PC-9 (cell line): ENCODE measurements at regions not wholly inside any gene's neighbourhood (a gene's known extent, or its start where the extent isn't known, plus 50 kb on each side); places are given as distances from the start of the nearest gene placed in this dataset.

Experiments used
- BruUV-seq: library from RNA; stranded (reverse); fragments of 400-500 nt; replicated peaks from 2 replicates; lab custom pipeline; 2021; lab: Mats Ljungman, UMichigan
- CTCF ChIA-PET: fragments of 300-600 bp; sonication (Branson Sonifier 250); formaldehyde crosslinking; loops from one replicate; lab custom pipeline; 2022; ENCODE audit warnings: antibody characterized with exemption; lab: Charles Lee
- POLR2A ChIA-PET: fragments of 300-600 bp; sonication (Branson Sonifier 250); formaldehyde crosslinking; loops from one replicate; lab custom pipeline; 2022; ENCODE audit warnings: antibody characterized with exemption; ENCODE audit not compliant: unreplicated experiment; lab: Charles Lee
- DNase-seq, 2 experiments: peaks; one replicate each; pipeline versions ENCODE4 v3.0.0 to v3.0.0-alpha.2; 2015 to 2022; ENCODE audit warnings: mixed read lengths in 1 of 2
- H2AFZ ChIP-seq: fragments of 200-600 bp; sonication (generic); 2 replicates; pipeline ENCODE4 v1.8.1; 2017; ENCODE audit warnings: antibody characterized with exemption
- H3F3A ChIP-seq: fragments of 200-600 bp; sonication (generic); 2 replicates; pipeline ENCODE4 v1.8.1; 2017; ENCODE audit warnings: antibody characterized with exemption, mild to moderate bottlenecking, low read depth; ENCODE audit not compliant: insufficient read depth
- H3K27ac ChIP-seq: fragments of 200-600 bp; sonication (generic); 2 replicates; pipeline ENCODE4 v1.6.1; 2016; ENCODE audit warnings: mixed run types
- H3K27me3 ChIP-seq: fragments of 200-600 bp; sonication (generic); 2 replicates; pipeline ENCODE4 v1.6.1; 2016; ENCODE audit warnings: low read depth, mixed run types; ENCODE audit not compliant: insufficient read depth
- H3K36me3 ChIP-seq: fragments of 200-600 bp; sonication (generic); 2 replicates; pipeline ENCODE4 v1.6.1; 2016; ENCODE audit warnings: low read depth, mixed run types
- H3K4me1 ChIP-seq: fragments of 200-600 bp; sonication (generic); replicated peaks from 2 replicates; pipeline ENCODE4 v1.6.1; 2016; ENCODE audit warnings: mixed run types; ENCODE audit not compliant: insufficient read depth
- H3K4me2 ChIP-seq: fragments of 200-600 bp; sonication (generic); 2 replicates; pipeline ENCODE4 v1.6.1; 2017; ENCODE audit warnings: mixed run types
- H3K4me3 ChIP-seq: fragments of 200-600 bp; sonication (generic); 2 replicates; pipeline ENCODE4 v1.6.1; 2016; ENCODE audit warnings: mixed run types
- H3K79me2 ChIP-seq: fragments of 200-600 bp; sonication (generic); 2 replicates; pipeline ENCODE4 v1.6.1; 2017; ENCODE audit warnings: low read depth, mixed run types
- H3K9me2 ChIP-seq: fragments of 200-600 bp; sonication (generic); 2 replicates; pipeline ENCODE4 v1.8.1; 2017; ENCODE audit warnings: mild to moderate bottlenecking; ENCODE audit not compliant: insufficient read depth
- H3K9me3 ChIP-seq: fragments of 200-600 bp; sonication (generic); 2 replicates; pipeline ENCODE4 v1.8.1; 2016; ENCODE audit warnings: low read depth; ENCODE audit not compliant: insufficient read depth
- H4K20me1 ChIP-seq: fragments of 200-600 bp; sonication (generic); 2 replicates; pipeline ENCODE4 v1.8.1; 2017; ENCODE audit not compliant: insufficient read depth
- CTCF ChIP-seq: fragments of 200-600 bp; sonication (generic); conservative IDR thresholded peaks from 2 replicates; pipeline ENCODE4 v1.6.1; 2017; ENCODE audit warnings: mixed run types, antibody characterized with exemption, mild to moderate bottlenecking, moderate library complexity
- EZH2 ChIP-seq: fragments of 200-600 bp; sonication (generic); IDR thresholded peaks from 2 replicates; pipeline ENCODE4 v1.8.0; 2017; ENCODE audit warnings: antibody characterized with exemption, low read depth
- intact Hi-C: fragments of 100-400 bp; cut with micrococcal nuclease; formaldehyde crosslinking; loops from one replicate; pipeline ENCODE4 v1.10.0; 2022; ENCODE audit not compliant: unreplicated experiment

DNA sequence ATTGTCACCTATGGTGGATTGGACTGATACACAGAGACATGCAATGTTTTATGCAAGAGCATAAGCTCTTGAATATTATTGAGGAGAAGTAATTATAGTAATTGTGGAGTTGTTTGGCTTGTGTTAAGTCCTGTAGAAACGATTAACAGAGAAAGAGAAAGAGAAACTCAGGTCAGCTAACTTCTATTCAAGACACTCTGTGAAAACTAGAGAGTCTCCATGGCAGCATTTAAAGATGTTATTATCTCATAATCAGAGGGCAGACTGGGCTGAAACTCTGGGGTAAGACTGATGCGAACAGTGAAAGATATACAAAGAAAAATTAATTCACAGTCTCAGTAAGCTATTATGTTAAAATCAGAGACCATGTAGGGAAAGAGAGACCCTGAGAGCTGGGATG, 625.7 kb downstream of the FAT4 start:
- Histone ChIP-seq H3K9me2 (no peaks in the 10 kb centered on the region), H3K9me3 (no peaks in the 10 kb centered on the region; the same call in 1 of the 2 replicates), H4K20me1 (no peaks in the 10 kb centered on the region), H3K27me3 (no peaks in the 10 kb centered on the region), H3F3A (no peaks in the 10 kb centered on the region), H2AFZ (no peak overlapping the region), H3K27ac (no peak overlapping the region), H3K4me2 (no peak overlapping the region), H3K4me3 (no peak overlapping the region), H3K4me1 (no peaks in the 10 kb centered on the region), H3K36me3 (no peaks in the 10 kb centered on the region), H3K79me2 (no peaks in the 10 kb centered on the region)
- intact Hi-C loops, result no loop called here
- ChIA-PET CTCF (no interaction called here), POLR2A (no interaction called here)
- BruUV-seq, result no TSS peak
- no peak for TF ChIP-seq EZH2
- TF ChIP-seq CTCF, result no peak
- DNase-seq, result no peak

GRCh38 chr4:125944966-125945365, 630.2 kb downstream of the FAT4 start:
- CTCF ChIA-PET, result no interaction called here
- Histone ChIP-seq H3F3A (no peaks in the 10 kb centered on the region), H3K4me3 (no peak overlapping the region), H3K79me2 (no peaks in the 10 kb centered on the region), H2AFZ (no peak overlapping the region), H3K27ac (no peak overlapping the region), H3K4me1 (no peaks in the 10 kb centered on the region), H3K36me3 (no peaks in the 10 kb centered on the region), H3K27me3 (no peaks in the 10 kb centered on the region), H3K4me2 (no peak overlapping the region), H3K9me2 (no peaks in the 10 kb centered on the region), H3K9me3 (no peaks in the 10 kb centered on the region), H4K20me1 (no peaks in the 10 kb centered on the region)
- TF ChIP-seq CTCF, result no peak
- no peak for TF ChIP-seq EZH2
- BruUV-seq, result no TSS peak
- intact Hi-C loops, result no loop called here
- no peak for DNase-seq
- POLR2A ChIA-PET, result no interaction called here

DNA sequence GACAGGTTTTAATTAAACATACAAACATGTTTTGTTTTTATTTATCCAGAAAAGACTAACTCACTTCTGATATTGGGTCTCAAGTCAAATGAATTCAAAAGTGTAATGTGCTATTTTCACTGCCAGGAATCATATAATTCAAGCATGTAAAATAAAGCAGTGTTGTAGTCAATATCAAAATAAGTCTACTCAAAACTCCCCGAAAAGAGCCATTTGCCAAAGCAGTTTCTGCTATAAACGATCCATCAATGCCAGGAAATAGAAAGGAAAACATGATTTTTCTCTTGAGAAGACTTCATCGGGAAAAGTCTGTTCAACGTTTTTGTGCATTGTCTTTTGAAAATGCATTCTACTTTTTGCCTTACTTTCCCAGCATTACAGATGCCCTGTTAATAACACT, 633.3 kb downstream of the FAT4 start:
- no peaks in the 10 kb centered on the region for H3K36me3 ChIP-seq
- no peaks in the 10 kb centered on the region for H4K20me1 ChIP-seq
- H3K27ac ChIP-seq, result no peak overlapping the region
- BruUV-seq, result no TSS peak
- DNase-seq, result no peak
- H3K4me1 ChIP-seq, result no peaks in the 10 kb centered on the region
- H3K79me2 ChIP-seq, result no peaks in the 10 kb centered on the region
- H3F3A ChIP-seq, result no peaks in the 10 kb centered on the region
- TF ChIP-seq EZH2 (no peak), CTCF (no peak)
- intact Hi-C loops, result no loop called here
- H3K9me2 ChIP-seq, result no peaks in the 10 kb centered on the region
- H2AFZ ChIP-seq, result no peak overlapping the region
- ChIA-PET CTCF (no interaction called here), POLR2A (no interaction called here)
- no peaks in the 10 kb centered on the region for H3K27me3 ChIP-seq
- H3K9me3 ChIP-seq, result no peaks in the 10 kb centered on the region
- no peak overlapping the region for H3K4me3 ChIP-seq
- no peak overlapping the region for H3K4me2 ChIP-seq
